ENCODE measurements at regions not wholly inside any gene's neighbourhood (a gene's known extent, or its start where the extent isn't known, plus 50 kb on each side); places are given as distances from the start of the nearest gene placed in this dataset.

DNA sequence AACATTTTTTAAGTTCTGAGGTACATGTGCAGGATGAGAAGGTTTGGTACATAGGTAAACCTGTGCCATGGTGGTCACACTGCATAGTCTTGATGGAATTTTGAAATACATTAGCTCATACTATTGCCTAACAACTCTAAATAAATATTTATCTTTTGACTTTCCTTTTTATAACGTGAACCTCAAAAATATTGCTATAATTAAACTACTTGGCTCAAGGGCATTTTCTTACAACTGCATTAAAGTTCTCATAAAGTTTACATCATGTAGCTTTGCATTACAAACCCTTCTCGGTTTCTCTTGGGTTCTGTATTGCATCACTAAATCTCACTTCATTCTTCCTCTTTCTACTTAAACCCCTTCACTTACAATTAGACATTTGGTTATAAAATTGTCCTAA is 636.0 kb upstream of the PTCHD4 start:
- no peaks in the 10 kb centered on the region for H3K27me3 ChIP-seq
- no peaks in the 10 kb centered on the region for H3K4me1 ChIP-seq
- no peak overlapping the region for H3K4me3 ChIP-seq
- TF ChIP-seq, protein P1, sequence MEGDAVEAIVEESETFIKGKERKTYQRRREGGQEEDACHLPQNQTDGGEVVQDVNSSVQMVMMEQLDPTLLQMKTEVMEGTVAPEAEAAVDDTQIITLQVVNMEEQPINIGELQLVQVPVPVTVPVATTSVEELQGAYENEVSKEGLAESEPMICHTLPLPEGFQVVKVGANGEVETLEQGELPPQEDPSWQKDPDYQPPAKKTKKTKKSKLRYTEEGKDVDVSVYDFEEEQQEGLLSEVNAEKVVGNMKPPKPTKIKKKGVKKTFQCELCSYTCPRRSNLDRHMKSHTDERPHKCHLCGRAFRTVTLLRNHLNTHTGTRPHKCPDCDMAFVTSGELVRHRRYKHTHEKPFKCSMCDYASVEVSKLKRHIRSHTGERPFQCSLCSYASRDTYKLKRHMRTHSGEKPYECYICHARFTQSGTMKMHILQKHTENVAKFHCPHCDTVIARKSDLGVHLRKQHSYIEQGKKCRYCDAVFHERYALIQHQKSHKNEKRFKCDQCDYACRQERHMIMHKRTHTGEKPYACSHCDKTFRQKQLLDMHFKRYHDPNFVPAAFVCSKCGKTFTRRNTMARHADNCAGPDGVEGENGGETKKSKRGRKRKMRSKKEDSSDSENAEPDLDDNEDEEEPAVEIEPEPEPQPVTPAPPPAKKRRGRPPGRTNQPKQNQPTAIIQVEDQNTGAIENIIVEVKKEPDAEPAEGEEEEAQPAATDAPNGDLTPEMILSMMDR (IDR thresholded peaks at IDR 0.05) = no peak
- H3K27ac ChIP-seq = no peak overlapping the region
- DNase-seq (no peak), ATAC-seq (no peak)
- no peaks in the 10 kb centered on the region for H3K9me3 ChIP-seq
- H3K36me3 ChIP-seq = no peaks in the 10 kb centered on the region
- intact Hi-C loops (cut with DNase I) = no loop called here

DNA sequence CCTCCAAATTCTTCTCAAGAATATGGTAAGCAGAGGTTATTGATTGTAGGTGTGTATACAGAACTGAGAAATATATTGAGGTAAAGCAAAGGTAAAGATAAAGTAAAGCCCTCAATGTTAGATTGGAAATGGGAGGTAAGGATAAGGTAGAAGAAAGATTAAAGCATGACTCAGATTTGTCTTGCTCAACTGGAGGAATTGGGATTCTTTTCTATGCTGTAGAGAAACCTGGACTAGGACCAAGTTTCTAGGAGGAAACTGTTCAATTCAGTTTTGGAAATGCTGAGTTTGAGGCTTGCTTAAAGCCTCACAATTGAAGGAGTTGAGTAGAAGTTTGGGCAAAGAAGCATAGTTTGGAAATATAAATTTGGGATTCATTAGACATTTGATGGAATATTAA is 634.0 kb upstream of the PTCHD4 start:
- intact Hi-C loops (cut with DNase I) = no loop called here
- TF ChIP-seq, protein P1 (IDR thresholded peaks at IDR 0.05) = no peak
- H3K36me3 ChIP-seq = no peaks in the 10 kb centered on the region
- ATAC-seq (no peak), DNase-seq (no peak)
- H3K27ac ChIP-seq = no peak overlapping the region
- no peak overlapping the region for H3K4me3 ChIP-seq
- H3K27me3 ChIP-seq = no peaks in the 10 kb centered on the region
- no peaks in the 10 kb centered on the region for H3K4me1 ChIP-seq
- no peaks in the 10 kb centered on the region for H3K9me3 ChIP-seq

DNA sequence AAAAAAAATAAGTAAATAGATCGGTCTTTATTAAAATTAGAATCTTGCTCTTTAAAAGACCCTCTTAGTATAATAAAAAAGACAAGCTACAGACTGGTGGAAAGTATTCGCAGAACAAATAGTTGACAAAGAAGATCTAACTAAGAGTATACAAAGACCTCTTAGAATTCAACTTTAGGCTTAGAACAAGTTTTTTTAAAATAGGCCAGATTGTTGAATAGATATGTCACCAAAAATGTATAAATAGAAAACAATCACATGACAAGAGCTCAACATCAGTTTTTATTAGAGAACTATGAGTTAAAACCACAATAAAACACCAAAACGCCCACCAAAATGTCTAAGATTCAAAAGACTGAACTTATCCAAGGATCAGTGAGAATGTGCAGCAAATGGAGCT is 632.7 kb upstream of the PTCHD4 start:
- no peaks in the 10 kb centered on the region for H3K36me3 ChIP-seq
- ATAC-seq = no peak
- TF ChIP-seq, protein P1 (IDR thresholded peaks at IDR 0.05) = no peak
- no peaks in the 10 kb centered on the region for H3K9me3 ChIP-seq
- H3K27ac ChIP-seq = no peak overlapping the region
- no peak overlapping the region for H3K4me3 ChIP-seq
- H3K27me3 ChIP-seq = no peaks in the 10 kb centered on the region
- no peaks in the 10 kb centered on the region for H3K4me1 ChIP-seq
- intact Hi-C loops (cut with DNase I) = no loop called here
- no peak for DNase-seq

DNA sequence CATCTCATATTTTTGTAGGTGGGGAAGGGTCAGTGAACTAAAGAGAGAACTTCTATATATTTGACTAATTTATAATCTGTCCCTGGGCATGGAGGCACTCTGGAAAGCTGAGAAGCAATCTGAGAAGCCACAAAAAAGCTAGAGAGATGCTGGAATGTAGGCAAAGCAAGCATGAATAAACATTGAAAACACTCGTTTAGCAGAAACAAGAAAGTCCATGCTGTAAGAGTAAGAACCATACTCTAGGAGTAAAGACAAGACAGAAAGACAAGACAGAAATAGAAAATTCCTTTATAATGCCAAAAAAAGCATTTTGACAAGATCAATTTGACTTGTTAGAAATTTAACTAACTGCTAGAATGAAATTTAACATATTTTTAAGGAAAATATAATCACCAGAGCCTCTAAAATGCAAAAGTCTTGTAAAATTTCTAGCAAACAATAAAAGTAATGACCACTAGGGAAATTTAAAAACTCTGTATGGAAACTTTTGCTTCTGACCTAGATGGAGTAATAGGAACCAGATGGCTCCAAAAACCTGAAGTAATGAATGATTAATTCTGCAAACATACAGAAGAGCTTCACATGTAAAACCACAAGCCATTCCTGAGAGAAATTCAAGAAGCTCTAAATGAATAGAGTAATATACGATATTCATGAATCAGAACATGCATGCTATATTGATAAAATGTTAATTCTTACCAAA is 625.7 kb upstream of the PTCHD4 start:
- ATAC-seq (no peak), DNase-seq (no peak)
- intact Hi-C loops (cut with DNase I) = no loop called here
- Histone ChIP-seq H3K27ac (no peak overlapping the region), H3K27me3 (no peaks in the 10 kb centered on the region), H3K4me3 (no peak overlapping the region), H3K36me3 (no peaks in the 10 kb centered on the region), H3K9me3 (no peaks in the 10 kb centered on the region), H3K4me1 (no peaks in the 10 kb centered on the region)
- TF ChIP-seq, protein P1 (IDR thresholded peaks at IDR 0.05) = no peak

DNA sequence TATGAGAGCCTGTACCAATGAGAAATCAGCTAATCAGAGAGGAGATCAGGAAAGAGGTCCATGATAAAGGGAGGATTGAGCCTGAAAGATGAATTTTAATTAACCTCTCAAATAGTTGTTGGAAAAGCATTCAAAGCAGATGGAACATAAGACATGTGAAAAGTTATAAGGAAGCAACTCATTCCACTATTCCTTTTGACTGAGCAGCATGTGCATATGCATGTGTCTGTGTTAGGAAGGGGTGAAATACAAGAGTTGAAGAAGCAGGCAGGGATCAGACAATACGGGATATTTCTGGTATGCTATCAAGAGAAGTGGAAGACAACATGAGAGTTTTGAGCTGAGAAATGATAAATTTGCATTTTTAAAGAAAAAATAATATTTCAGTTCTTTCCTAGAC is 624.8 kb upstream of the PTCHD4 start:
- no peak overlapping the region for H3K4me3 ChIP-seq
- DNase-seq = no peak
- no peaks in the 10 kb centered on the region for H3K9me3 ChIP-seq
- TF ChIP-seq, protein P1 (IDR thresholded peaks at IDR 0.05) = no peak
- no peaks in the 10 kb centered on the region for H3K4me1 ChIP-seq
- H3K27me3 ChIP-seq = no peaks in the 10 kb centered on the region
- no peaks in the 10 kb centered on the region for H3K36me3 ChIP-seq
- intact Hi-C loops (cut with DNase I) = no loop called here
- H3K27ac ChIP-seq = no peak overlapping the region
- ATAC-seq = no peak

DNA sequence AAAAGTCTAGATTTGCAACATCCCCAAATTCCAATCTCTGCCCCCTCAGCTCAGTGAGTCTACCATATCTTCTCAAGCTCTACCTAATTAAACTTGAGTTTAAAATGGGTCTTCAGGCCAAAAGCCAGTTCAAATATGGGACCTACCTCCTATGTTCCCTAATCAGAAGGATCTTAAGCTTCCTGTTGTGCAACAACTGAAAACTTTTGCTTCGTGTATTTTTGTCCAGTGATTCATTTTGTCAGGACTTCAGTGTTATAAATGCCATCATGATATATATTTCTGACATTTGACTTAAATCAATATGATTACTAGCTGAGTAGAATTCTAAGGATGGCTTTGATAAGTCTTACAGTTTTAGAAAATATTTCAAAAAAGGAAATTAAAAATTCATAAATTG is 622.6 kb upstream of the PTCHD4 start:
- Histone ChIP-seq H3K36me3 (no peaks in the 10 kb centered on the region), H3K4me1 (no peaks in the 10 kb centered on the region), H3K27me3 (no peaks in the 10 kb centered on the region), H3K9me3 (no peaks in the 10 kb centered on the region), H3K27ac (no peak overlapping the region), H3K4me3 (no peak overlapping the region)
- DNase-seq = no peak
- intact Hi-C loops (cut with DNase I) = no loop called here
- no peak for ATAC-seq
- TF ChIP-seq, protein P1 (IDR thresholded peaks at IDR 0.05) = no peak
